Left kidney (tissue), 1 donor: ENCODE measurements at regions not wholly inside any gene's neighbourhood (a gene's known extent, or its start where the extent isn't known, plus 50 kb on each side); places are given as distances from the start of the nearest gene placed in this dataset.
"Not testable (repeated sequence)": the region's sequence is repeated elsewhere in the genome, so short reads cannot be mapped to it uniquely, and the experiment has no call there.

Experiments
- DNase-seq: peaks from one replicate; pipeline ENCODE4 v3.0.0-alpha.2; 2013

DNA sequence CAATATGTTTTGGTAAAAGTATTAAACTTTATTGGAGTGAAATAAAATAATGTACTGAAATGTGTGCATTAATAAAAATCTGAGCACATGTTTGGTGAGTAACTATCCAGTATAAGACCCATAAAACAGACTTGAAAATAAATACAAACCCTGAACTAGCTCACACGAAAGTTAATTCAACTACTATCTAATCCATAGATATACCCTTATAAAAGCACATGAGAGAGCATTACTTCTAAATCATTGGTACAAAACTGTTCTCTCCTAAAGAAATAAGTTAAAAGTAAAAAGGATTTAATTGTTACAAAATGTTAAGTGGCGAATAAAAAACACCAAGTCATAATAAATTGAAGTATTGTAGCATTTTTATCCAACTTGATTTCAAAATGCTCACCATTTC is 295.6 kb downstream of the PTPRC start:
- DNase-seq = no peak

DNA sequence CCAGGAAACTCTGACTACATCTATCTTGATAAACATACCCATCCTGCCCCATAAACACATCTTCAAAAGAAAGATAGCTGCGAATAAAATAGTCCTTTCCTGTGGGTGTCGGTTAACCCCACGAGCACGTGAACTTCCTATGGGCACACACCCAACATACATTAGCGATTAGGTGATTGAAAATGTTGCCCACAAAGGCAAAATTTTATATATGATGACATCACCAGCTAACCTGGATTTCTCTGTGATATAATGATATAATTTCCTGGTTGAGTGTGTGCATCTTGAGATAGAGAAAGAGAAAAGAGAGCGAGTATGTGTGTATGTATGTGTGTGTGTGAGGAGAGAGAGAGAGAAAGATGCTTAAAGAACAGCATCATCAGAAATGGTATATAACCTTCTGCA is 296.1 kb downstream of the PTPRC start:
- DNase-seq = no peak

GRCh38 chr1:198935306-198935921 is 296.6 kb downstream of the PTPRC start:
- DNase-seq = peak; percentile 88

DNA sequence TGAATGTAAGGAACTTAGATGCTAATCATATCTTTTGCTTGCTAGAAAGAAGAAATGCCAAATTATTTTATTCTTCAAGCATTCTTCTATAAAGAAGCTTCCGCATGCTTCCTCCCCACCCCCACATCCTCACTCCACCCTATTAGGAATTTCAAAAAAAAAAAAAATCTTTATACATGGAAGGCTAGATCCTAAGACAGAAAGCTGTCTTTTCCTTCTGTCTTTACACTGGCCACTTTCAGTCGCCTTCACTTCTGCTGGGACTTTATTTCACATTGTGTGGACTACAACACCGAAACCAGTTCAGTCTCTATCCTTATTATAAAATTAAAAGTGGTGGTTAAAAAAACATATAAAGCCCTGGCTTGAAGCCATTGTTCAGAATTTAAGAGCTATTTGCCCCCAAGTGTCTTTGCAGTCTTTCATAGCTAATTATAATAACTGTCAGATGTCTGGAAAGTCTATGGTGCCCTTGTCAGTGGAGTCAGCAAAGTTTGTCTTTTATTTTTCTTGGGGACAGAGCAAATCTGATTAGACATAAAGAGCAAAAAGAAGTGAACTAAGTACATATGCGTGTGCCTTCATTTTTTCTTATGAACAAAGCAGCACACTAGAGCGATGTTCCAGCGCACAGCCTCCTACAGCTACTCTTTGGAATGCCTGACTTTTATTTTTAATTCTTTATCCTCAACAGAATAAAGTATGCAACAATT is 297.7 kb downstream of the PTPRC start:
- DNase-seq = no peak

GRCh38 chr1:198937231-198938031 is 298.6 kb downstream of the PTPRC start:
- DNase-seq = peak; percentile 82

- DNase-seq = no peak
Measured at GRCh38 chr1:198939286-198939685, 300.4 kb downstream of the PTPRC start.

GRCh38 chr1:198939956-198940355 is 301.1 kb downstream of the PTPRC start:
- no peak for DNase-seq

GRCh38 chr1:198942466-198942865 is 303.6 kb downstream of the PTPRC start:
- no peak for DNase-seq

DNA sequence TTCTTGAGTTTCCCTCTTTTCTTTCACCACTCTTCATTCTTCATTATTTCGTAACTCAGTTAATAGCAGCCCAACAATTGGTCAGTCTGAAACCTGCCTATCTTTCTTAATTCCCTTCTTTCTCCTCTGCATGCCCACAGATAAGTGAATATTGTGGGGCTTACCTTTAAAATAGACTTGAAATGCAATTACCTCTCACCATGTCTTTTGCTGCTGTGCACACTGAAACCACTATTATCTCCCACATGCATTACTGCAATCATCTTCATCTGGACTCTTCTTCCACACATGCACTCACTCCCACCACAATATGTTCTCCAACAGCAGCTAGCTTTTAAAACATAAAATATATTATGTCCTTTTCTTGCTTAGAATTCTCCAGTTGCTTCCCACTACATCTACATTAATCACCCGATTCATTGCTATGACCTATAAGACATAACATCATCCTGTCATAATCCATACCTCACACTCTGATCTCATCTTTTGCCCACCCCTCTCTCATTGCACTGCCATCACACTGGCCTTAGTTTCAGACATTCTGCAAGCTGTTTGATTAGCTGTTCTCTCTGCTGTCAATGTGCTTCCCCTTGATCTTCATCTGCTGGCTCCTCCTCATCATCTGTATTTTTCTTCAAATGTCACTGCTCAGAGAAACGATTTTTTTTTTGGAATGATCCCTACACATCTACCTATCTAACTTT is 304.8 kb downstream of the PTPRC start:
- no peak for DNase-seq

DNA sequence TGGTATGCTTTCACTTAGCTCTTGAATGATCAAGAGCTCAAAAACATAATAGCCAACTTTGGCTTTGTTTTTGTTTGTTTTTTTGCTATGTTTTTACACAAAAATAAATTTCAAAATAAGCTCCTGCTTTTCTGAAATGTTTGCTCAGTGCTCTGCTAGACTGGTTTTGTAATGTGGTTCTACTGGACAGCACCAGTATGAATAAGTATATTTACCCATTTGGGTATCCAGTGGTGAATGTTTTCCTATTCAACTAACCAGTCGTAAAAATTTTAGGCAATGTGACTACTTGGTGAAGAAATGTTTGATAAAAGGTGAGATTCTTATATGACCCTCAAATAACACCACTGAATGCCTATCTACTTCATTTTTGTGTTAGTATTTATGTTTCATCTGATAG is 308.6 kb downstream of the PTPRC start:
- DNase-seq = no peak

DNA sequence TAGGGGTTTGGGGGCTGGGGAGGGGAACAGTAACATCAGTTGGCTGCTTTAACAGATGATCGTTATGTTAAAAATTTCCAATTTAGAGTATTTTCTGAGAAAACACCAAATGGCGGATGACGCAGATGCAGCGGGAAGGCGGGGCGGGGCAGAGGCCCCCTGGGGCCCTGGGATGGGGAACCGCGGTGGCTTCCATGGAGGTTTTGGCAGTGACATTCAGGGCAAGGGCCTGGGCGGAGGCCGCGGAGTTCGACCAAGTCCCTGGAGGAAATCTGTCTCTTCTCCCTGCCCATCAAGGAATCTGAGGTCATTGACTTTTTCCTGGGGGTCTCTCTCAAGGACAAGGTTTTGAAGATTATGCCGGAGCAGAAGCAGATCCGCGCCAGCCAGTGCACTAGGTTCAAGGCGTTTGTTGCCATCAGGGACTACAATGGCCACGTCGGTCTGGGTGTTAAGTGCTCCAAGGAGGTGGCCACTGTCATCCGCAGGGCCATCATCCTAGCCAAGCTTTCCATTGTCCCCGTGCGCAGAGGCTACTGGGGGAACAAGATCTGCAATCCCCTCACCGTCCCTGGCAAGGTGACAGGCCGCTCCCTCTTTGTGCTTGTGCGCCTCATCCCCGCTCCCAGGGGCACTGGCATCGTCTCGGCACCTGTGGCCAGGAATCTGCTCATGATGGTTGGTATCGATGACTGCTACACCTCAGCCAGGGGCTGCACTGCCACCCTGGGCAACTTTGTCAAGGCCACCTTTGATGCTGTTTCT is 310.2 kb downstream of the PTPRC start:
- DNase-seq = no peak

DNA sequence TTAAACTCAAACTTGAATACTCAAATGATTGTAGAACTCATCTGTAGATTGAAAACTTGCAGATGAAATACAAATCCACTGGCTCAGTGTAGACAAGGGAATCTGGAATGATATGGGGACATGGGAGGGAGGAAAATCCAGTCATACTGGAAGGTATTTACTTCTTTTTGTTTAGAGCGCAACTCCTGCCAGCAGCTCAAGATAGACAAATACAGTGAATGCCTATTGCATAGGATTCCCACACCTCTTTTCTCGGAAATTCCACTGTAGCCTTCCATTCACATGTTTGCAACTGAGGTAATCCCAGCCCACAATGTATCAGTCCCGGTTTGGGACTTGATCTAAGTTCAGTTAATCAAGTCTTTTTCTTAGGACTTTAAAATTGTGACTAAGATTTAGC is 311.2 kb downstream of the PTPRC start:
- no peak for DNase-seq

DNA sequence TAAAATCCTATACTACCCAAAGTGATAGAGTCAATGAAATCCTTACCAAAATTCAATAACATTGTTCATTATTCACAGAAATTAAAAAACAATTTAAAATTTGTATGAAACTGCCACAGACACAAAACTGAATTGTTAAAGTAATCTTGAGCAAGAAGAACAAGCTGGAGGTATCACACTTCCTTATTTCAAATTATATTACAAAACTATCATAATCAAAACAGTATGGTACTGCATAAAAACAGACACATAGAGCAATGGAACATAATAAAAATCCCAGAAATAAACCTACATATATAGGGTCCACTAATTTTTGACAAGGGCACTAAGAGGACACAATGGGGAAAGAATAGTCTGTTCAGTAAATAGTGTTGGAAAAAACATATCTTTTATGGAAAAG is 316.2 kb downstream of the PTPRC start:
- no peak for DNase-seq

- DNase-seq = no peak
Measured at GRCh38 chr1:198957044-198957443, 318.2 kb downstream of the PTPRC start.

DNA sequence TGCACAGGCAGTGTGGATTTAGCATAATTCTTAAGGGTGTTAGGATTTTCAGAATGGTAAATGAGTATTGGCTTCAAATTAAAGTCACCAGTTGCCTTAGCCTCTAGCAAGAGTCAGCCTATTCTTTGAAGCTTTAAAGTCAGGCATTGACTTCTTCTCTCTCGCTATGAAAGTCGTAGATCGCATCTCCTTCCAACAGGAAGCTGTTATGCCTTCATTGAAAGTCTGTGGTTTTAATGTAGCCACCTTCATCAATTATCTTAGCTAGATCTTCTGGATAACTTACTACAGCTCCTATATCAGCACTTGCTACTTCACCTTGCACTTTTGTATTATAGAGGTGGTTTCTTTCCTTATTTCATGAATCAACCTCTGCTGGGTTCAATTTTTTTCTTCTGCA is 320.2 kb downstream of the PTPRC start:
- DNase-seq = no peak

- no peak for DNase-seq
Measured at GRCh38 chr1:198959676-198960075, 320.8 kb downstream of the PTPRC start.

DNA sequence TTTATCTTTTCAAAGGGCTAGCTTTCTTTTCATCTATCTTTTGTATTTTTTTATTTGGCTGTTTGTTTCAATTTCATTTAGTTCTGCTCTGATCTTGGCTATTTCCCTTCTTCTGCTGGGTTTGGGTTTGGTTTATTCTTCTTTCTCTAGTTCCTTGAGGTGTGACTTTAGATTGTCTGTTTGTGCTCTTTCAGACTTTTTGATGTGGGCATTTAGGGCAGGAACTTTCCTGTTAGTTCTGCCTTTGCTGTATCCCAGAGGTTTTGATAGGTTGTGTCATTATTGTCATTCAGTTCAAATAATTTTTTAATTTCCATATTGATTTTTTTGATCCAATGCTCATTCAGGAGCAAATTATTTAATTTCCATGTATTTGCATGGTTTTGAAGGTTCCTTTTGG is 325.0 kb downstream of the PTPRC start:
- DNase-seq = not testable (repeated sequence)

GRCh38 chr1:198966519-198966918 is 327.7 kb downstream of the PTPRC start:
- no peak for DNase-seq

DNA sequence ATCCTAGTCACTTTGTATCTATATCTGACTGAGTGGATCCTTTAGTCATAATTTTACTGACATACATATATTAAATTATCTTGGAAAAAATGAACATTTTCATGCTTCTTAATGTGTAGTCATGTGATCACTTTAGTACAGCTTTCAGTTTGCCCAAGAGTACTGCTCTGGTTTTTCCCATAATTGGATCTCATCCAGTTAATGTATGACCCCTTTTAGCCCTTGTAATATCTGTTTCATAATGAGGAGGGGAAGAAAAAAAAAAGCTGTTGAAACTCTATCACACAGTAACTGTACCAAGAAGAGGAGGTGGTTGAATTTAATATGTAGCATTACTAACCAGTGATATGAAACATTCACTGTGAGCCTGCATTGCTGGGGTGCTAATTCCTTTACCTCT is 328.7 kb downstream of the PTPRC start:
- no peak for DNase-seq

- no peak for DNase-seq
Measured at GRCh38 chr1:198968866-198969265, 330.0 kb downstream of the PTPRC start.

- DNase-seq = no peak
Measured at GRCh38 chr1:198969981-198970380, 331.1 kb downstream of the PTPRC start.

- no peak for DNase-seq
Measured at GRCh38 chr1:198970916-198971315, 332.1 kb downstream of the PTPRC start.
